Body of pancreas (tissue), 4 donors: ENCODE measurements at regions not wholly inside any gene's neighbourhood (a gene's known extent, or its start where the extent isn't known, plus 50 kb on each side); places are given as distances from the start of the nearest gene placed in this dataset.

Source experiments
- ATAC-seq: fragments of 150-250 bp; one replicate; pipeline ENCODE4 v1.9.1; 2016
- DNase-seq, 4 donors: peaks; one replicate each; pipeline ENCODE4 v3.0.0-alpha.2; 2019
- H3K27ac ChIP-seq, 4 donors: fragments of 200-600 bp; sonication (generic); 1 replicate in 3 of 4; 2 replicates in 1 of 4; pipeline versions ENCODE4 v1.5.1 to v1.6.1; 2016 to 2019; ENCODE audit warnings: mild to moderate bottlenecking in 1 of 4, mixed read lengths in 1 of 4, moderate library complexity in 1 of 4
- H3K27me3 ChIP-seq, 2 donors: fragments of 200-600 bp; sonication (generic); one replicate each; pipeline ENCODE4 v1.6.0; 2016; ENCODE audit warnings: mild to moderate bottlenecking in 1 of 2
- H3K36me3 ChIP-seq, 2 donors: fragments of 200-600 bp; sonication (generic); replicated peaks in 1 of 2; 2 replicates each; pipeline ENCODE4 v1.5.1; 2016; ENCODE audit warnings: low read depth in 2 of 2; ENCODE audit not compliant: insufficient read depth in 1 of 2
- H3K4me1 ChIP-seq: fragments of 200-600 bp; sonication (generic); one replicate; pipeline ENCODE4 v1.6.0; 2016
- H3K4me3 ChIP-seq, 2 donors: fragments of 200-600 bp; sonication (generic); 1 replicate in 1 of 2; 2 replicates in 1 of 2; pipeline ENCODE4 v1.5.1; 2016 to 2019
- H3K9me3 ChIP-seq, 3 donors: fragments of 200-600 bp; sonication (generic); 1 replicate in 2 of 3; 2 replicates in 1 of 3; pipeline ENCODE4 v1.5.1; 2016
- POLR2A ChIP-seq, 3 donors: fragments of 450-650 bp; IDR thresholded peaks; one replicate each; pipeline ENCODE4 v1.6.1; 2016; ENCODE audit warnings: antibody characterized with exemption in 3 of 3, mild to moderate bottlenecking in 2 of 3
- WGBS, 2 donors: methylation state at CpG; one replicate each; pipeline ENCODE4 v1.1.5; 2017; 5-methylcytosine and 5-hydroxymethylcytosine counted together
- intact Hi-C: fragments of 100-400 bp; cut with DNase I; formaldehyde crosslinking; loops from one replicate; pipeline ENCODE4 v1.15.1; 2023
- TF ChIP-seq, protein P1 (sequence below), 7 experiments: fragments of 450-650 bp in 4 of 7; fragments of 200-600 bp in 3 of 7; sonication (generic) in 3 of 7; IDR thresholded peaks; one replicate each; pipeline ENCODE4 v1.5.1; 2016 to 2019; ENCODE audit warnings: antibody characterized with exemption in 7 of 7

DNA sequence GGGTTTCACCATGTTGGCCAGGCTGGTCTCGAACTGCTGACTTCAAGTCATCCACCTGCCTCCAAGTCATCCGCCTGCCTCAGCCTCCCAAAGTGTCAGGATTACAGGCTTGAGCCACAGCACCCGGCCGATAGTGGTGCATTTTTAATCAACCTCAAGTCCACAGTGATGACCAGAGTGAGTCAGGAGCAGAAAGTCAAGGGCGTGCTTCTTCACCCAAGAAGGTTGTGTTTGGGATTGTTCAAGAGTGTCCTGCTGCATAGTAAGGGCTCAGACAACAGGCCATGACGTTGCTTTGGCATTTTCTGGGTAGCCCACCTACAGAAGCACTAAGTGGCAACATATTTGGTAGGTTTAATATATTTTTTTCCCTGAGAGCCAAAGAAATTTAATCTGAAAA lies 108.3 kb upstream of the FAM20A start:
- Histone ChIP-seq H3K4me3 (no peak overlapping the region), H3K27ac (no peak overlapping the region), H3K4me1 (no peaks in the 10 kb centered on the region), H3K9me3 (no peaks in the 10 kb centered on the region), H3K36me3 (no peaks in the 10 kb centered on the region), H3K27me3 (no peaks in the 10 kb centered on the region)
- intact Hi-C loops = no loop called here
- no peak for ATAC-seq
- TF ChIP-seq POLR2A (IDR thresholded peaks at IDR 0.05) = no peak
- TF ChIP-seq, protein P1, sequence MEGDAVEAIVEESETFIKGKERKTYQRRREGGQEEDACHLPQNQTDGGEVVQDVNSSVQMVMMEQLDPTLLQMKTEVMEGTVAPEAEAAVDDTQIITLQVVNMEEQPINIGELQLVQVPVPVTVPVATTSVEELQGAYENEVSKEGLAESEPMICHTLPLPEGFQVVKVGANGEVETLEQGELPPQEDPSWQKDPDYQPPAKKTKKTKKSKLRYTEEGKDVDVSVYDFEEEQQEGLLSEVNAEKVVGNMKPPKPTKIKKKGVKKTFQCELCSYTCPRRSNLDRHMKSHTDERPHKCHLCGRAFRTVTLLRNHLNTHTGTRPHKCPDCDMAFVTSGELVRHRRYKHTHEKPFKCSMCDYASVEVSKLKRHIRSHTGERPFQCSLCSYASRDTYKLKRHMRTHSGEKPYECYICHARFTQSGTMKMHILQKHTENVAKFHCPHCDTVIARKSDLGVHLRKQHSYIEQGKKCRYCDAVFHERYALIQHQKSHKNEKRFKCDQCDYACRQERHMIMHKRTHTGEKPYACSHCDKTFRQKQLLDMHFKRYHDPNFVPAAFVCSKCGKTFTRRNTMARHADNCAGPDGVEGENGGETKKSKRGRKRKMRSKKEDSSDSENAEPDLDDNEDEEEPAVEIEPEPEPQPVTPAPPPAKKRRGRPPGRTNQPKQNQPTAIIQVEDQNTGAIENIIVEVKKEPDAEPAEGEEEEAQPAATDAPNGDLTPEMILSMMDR (IDR thresholded peaks at IDR 0.05) = no peak
- no peak for DNase-seq
- WGBS, 2 donors = 66 to 76% methylated on average over 3 to 6 of the region's 6 CpGs

GRCh38 chr17:68707031-68707430 lies 105.9 kb upstream of the FAM20A start:
- WGBS, 2 donors = 86 to 94% methylated on average over 4 of the region's 4 CpGs
- Histone ChIP-seq H3K9me3 (no peaks in the 10 kb centered on the region), H3K27ac (peak overlapping the region in 2 of 4 donors; percentile 13 to 20), H3K4me3 (no peak overlapping the region), H3K36me3 (no peaks in the 10 kb centered on the region), H3K27me3 (no peaks in the 10 kb centered on the region), H3K4me1 (no peaks in the 10 kb centered on the region)
- ATAC-seq = no peak
- intact Hi-C loops = no loop called here
- TF ChIP-seq POLR2A (IDR thresholded peaks at IDR 0.05) = no peak
- TF ChIP-seq, protein P1 (IDR thresholded peaks at IDR 0.05) = no peak
- peak in 1 of 4 donors; percentile 33 for DNase-seq

DNA sequence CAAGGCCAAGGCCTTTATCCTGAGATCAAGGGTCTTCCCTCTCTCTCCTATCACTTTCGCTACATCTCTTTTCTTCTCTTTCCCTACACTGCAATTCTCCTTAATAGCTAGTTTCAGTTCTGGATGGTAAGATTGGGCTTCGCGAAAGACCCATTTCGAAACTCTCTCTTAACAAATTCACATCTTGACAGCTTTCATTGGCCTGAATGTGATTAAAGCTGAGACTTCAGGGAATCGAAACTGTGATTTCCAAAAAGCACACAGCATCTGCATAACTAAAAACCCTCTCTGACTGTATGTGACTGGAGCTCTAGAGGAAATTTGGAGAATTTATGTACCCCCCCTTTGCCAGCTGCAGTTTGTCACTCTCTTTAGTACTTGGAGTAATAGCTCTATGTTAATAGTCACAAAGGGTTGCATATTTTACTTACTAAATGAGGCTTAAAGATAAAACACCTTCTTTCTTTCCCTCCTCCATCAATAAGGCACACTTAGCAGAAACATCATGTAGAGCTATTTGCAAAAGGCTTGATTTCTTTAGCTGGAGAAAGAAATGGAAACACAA lies 105.3 kb upstream of the FAM20A start:
- H3K27ac ChIP-seq = peak overlapping the region in 2 of 4 donors; percentile 13 to 20
- intact Hi-C loops = no loop called here
- TF ChIP-seq, protein P1 (IDR thresholded peaks at IDR 0.05) = no peak
- no peak for TF ChIP-seq POLR2A (IDR thresholded peaks at IDR 0.05)
- no peak for ATAC-seq
- DNase-seq = no peak
- H3K27me3 ChIP-seq = no peaks in the 10 kb centered on the region
- 68 to 70% methylated on average over 5 of the region's 5 CpGs for WGBS, 2 donors
- no peak overlapping the region for H3K4me3 ChIP-seq
- H3K9me3 ChIP-seq = no peaks in the 10 kb centered on the region
- no peaks in the 10 kb centered on the region for H3K4me1 ChIP-seq
- H3K36me3 ChIP-seq = no peaks in the 10 kb centered on the region

- no peaks in the 10 kb centered on the region for H3K9me3 ChIP-seq
- no peak for DNase-seq
- H3K4me1 ChIP-seq = no peaks in the 10 kb centered on the region
- 66 to 73% methylated on average over 3 of the region's 3 CpGs for WGBS, 2 donors
- ATAC-seq = peak; percentile 24
- H3K4me3 ChIP-seq = no peak overlapping the region
- intact Hi-C loops = no loop called here
- no peaks in the 10 kb centered on the region for H3K27me3 ChIP-seq
- H3K36me3 ChIP-seq = no peaks in the 10 kb centered on the region
- peak overlapping the region in 1 of 4 donors; percentile 13 for H3K27ac ChIP-seq
- no peak for TF ChIP-seq POLR2A (IDR thresholded peaks at IDR 0.05)
- TF ChIP-seq, protein P1 (IDR thresholded peaks at IDR 0.05) = no peak
Observed at GRCh38 chr17:68705714-68706076, 104.5 kb upstream of the FAM20A start.
